HS-27A (cell line): ENCODE measurements at regions not wholly inside any gene's neighbourhood (a gene's known extent, or its start where the extent isn't known, plus 50 kb on each side); places are given as distances from the start of the nearest gene placed in this dataset.

Experiments
- DNase-seq: peaks from one replicate; pipeline ENCODE4 v3.0.0-alpha.2; 2012; ENCODE audit warnings: low read depth, missing footprints

- no peak for DNase-seq
Observed at GRCh38 chr3:6779140-6779539, 81.8 kb upstream of the GRM7 start.

- DNase-seq: no peak
Observed at GRCh38 chr3:6781092-6781491, 79.8 kb upstream of the GRM7 start.

GRCh38 chr3:6785726-6786125 is 75.2 kb upstream of the GRM7 start:
- no peak for DNase-seq

- no peak for DNase-seq
Observed at GRCh38 chr3:6791161-6791560, 69.8 kb upstream of the GRM7 start.

- DNase-seq: no peak
Observed at GRCh38 chr3:6799264-6799915, 61.5 kb upstream of the GRM7 start.

GRCh38 chr3:6803619-6804018 is 57.3 kb upstream of the GRM7 start:
- no peak for DNase-seq

- no peak for DNase-seq
Observed at GRCh38 chr3:6805236-6805635, 55.7 kb upstream of the GRM7 start.

- DNase-seq: no peak
Observed at GRCh38 chr3:6806991-6807390, 53.9 kb upstream of the GRM7 start.

GRCh38 chr3:6807967-6808588 is 52.8 kb upstream of the GRM7 start:
- DNase-seq: no peak

- no peak for DNase-seq
Observed at GRCh38 chr3:6809349-6809748, 51.6 kb upstream of the GRM7 start.
